Endodermal cell (in vitro differentiated cells): ENCODE measurements at regions not wholly inside any gene's neighbourhood (a gene's known extent, or its start where the extent isn't known, plus 50 kb on each side); places are given as distances from the start of the nearest gene placed in this dataset.

Experiments
- DNase-seq: peaks from one replicate; pipeline ENCODE4 v3.0.0-alpha.2; 2017
- H3K27ac ChIP-seq: 2 replicates; pipeline ENCODE4 v1.5.1; 2013; ENCODE audit warnings: mild to moderate bottlenecking, low read depth, low read length, moderate library complexity
- H3K27me3 ChIP-seq: 2 replicates; pipeline ENCODE4 v1.6.1; 2013; ENCODE audit warnings: mild to moderate bottlenecking, low read length, moderate library complexity; ENCODE audit not compliant: insufficient read depth, control insufficient read depth, poor library complexity, severe bottlenecking
- H3K36me3 ChIP-seq: 2 replicates; pipeline ENCODE4 v1.7.0; 2013; ENCODE audit warnings: mild to moderate bottlenecking, low read length, moderate library complexity; ENCODE audit not compliant: control insufficient read depth, insufficient read depth
- H3K4me1 ChIP-seq: one replicate; pipeline ENCODE4 v1.7.0; 2013; ENCODE audit warnings: low read length; ENCODE audit not compliant: control insufficient read depth, insufficient read depth
- H3K4me3 ChIP-seq: 2 replicates; pipeline ENCODE4 v1.5.1; 2013; ENCODE audit warnings: mild to moderate bottlenecking, low read length, moderate library complexity
- H3K9ac ChIP-seq: 2 replicates; pipeline ENCODE4 v1.6.1; 2013; ENCODE audit warnings: mild to moderate bottlenecking, low read length, moderate library complexity; ENCODE audit not compliant: poor library complexity, severe bottlenecking; ENCODE audit errors: extremely low read depth
- H3K9me3 ChIP-seq: 2 replicates; pipeline ENCODE4 v1.6.1; 2013; ENCODE audit warnings: mild to moderate bottlenecking, low read length, moderate library complexity; ENCODE audit not compliant: control insufficient read depth
- H3K27ac Mint-ChIP-seq: 2 replicates; pipeline ENCODE4 v1.8.0; 2020; ENCODE audit warnings: mixed read lengths
- H3K27me3 Mint-ChIP-seq: 2 replicates; pipeline ENCODE4 v1.8.0; 2021; ENCODE audit warnings: mild to moderate bottlenecking, mixed read lengths; ENCODE audit not compliant: insufficient read depth
- H3K36me3 Mint-ChIP-seq: 2 replicates; pipeline ENCODE4 v1.8.0; 2020; ENCODE audit warnings: low read depth, mixed read lengths
- H3K4me1 Mint-ChIP-seq: 2 replicates; pipeline ENCODE4 v1.8.0; 2020; ENCODE audit warnings: mixed read lengths
- H3K4me3 Mint-ChIP-seq: 2 replicates; pipeline ENCODE4 v1.8.0; 2020; ENCODE audit warnings: mild to moderate bottlenecking, moderate library complexity, mixed read lengths
- H3K9me3 Mint-ChIP-seq: 2 replicates; pipeline ENCODE4 v1.8.0; 2020; ENCODE audit warnings: mild to moderate bottlenecking, mixed read lengths
- WGBS, 2 experiments: methylation state at CpG; one replicate each; pipeline versions ENCODE4 v1.1.5 to v1.1.7; 2013; ENCODE audit warnings: missing lambda C conversion rate in 2 of 2, mixed read lengths in 1 of 2; ENCODE audit not compliant: insufficient coverage in 1 of 2, insufficient read length in 1 of 2; 5-methylcytosine and 5-hydroxymethylcytosine counted together
- TF ChIP-seq, protein P1 (sequence below): fragments of 200-600 bp; sonication (generic); conservative IDR thresholded peaks from 2 replicates; pipeline ENCODE4 v1.5.0; 2021; ENCODE audit warnings: antibody characterized with exemption, mild to moderate bottlenecking

DNA sequence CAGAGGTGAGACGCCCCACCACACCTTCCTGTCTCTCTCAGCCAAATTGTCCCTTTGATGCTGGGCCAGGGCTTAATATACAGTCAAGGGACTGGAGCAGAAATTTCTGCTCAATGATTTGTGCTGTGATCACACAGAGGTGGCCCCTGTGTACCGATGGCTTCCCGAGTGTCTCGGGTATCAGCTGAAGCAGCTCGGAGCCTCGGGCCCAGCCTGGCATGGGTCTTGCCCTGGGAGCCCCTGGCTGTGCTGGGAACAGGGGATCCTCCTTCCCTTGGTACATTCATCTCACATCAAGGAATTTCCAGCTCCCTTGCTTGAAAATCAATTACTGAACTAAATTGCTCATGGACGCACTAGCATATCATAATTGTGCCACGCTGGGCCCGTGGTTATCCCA lies 148.8 kb upstream of the C1orf174 start:
- H3K4me1 ChIP-seq, result no peaks in the 10 kb centered on the region
- no peaks in the 10 kb centered on the region for H3K36me3 Mint-ChIP-seq
- TF ChIP-seq, protein P1, sequence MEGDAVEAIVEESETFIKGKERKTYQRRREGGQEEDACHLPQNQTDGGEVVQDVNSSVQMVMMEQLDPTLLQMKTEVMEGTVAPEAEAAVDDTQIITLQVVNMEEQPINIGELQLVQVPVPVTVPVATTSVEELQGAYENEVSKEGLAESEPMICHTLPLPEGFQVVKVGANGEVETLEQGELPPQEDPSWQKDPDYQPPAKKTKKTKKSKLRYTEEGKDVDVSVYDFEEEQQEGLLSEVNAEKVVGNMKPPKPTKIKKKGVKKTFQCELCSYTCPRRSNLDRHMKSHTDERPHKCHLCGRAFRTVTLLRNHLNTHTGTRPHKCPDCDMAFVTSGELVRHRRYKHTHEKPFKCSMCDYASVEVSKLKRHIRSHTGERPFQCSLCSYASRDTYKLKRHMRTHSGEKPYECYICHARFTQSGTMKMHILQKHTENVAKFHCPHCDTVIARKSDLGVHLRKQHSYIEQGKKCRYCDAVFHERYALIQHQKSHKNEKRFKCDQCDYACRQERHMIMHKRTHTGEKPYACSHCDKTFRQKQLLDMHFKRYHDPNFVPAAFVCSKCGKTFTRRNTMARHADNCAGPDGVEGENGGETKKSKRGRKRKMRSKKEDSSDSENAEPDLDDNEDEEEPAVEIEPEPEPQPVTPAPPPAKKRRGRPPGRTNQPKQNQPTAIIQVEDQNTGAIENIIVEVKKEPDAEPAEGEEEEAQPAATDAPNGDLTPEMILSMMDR, result no peak
- no peak overlapping the region for H3K27ac ChIP-seq
- H3K9me3 ChIP-seq, result no peaks in the 10 kb centered on the region
- H3K36me3 ChIP-seq, result no peaks in the 10 kb centered on the region
- DNase-seq, result no peak
- peaks cover 5% of the 10 kb centered on the region for H3K27me3 Mint-ChIP-seq
- no peak overlapping the region for H3K27ac Mint-ChIP-seq
- WGBS, 2 experiments, result 92 to 95% methylated on average over 7 to 9 of the region's 9 CpGs
- no peaks in the 10 kb centered on the region for H3K27me3 ChIP-seq
- no peaks in the 10 kb centered on the region for H3K9me3 Mint-ChIP-seq
- no peak overlapping the region for H3K4me3 Mint-ChIP-seq
- no peak overlapping the region for H3K9ac ChIP-seq
- no peaks in the 10 kb centered on the region for H3K4me1 Mint-ChIP-seq
- H3K4me3 ChIP-seq, result no peak overlapping the region

DNA sequence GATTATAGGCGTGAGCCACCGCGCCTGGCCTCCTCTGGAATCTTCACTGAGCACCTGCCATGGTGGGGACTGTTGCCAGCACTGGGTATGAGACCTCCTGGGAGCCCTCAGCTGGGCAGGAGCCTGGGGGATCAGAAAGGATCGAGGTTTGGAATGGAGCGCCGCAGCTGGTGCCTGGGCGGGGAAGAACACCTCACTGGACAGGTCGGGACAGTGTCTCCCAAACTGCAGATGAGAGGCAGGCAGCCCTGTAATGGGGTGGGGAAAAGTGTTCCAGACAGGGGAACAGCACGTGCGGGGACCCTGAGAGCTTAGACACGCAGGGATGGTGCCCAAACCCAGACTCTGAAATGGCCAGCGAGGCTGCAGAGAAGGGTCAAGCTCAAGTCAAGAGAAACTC lies 150.9 kb upstream of the C1orf174 start:
- Histone ChIP-seq H3K36me3 (no peaks in the 10 kb centered on the region), H3K4me1 (no peaks in the 10 kb centered on the region), H3K4me3 (no peak overlapping the region), H3K9me3 (no peaks in the 10 kb centered on the region), H3K9ac (no peak overlapping the region), H3K27ac (no peak overlapping the region), H3K27me3 (no peaks in the 10 kb centered on the region)
- TF ChIP-seq, protein P1, result no peak
- 90 to 93% methylated on average over 10 to 12 of the region's 12 CpGs for WGBS, 2 experiments
- H3K4me3 Mint-ChIP-seq, result no peak overlapping the region
- H3K27ac Mint-ChIP-seq, result no peak overlapping the region
- DNase-seq, result no peak
- no peaks in the 10 kb centered on the region for H3K4me1 Mint-ChIP-seq
- peaks cover 5% of the 10 kb centered on the region for H3K27me3 Mint-ChIP-seq
- H3K9me3 Mint-ChIP-seq, result no peaks in the 10 kb centered on the region
- H3K36me3 Mint-ChIP-seq, result no peaks in the 10 kb centered on the region

DNA sequence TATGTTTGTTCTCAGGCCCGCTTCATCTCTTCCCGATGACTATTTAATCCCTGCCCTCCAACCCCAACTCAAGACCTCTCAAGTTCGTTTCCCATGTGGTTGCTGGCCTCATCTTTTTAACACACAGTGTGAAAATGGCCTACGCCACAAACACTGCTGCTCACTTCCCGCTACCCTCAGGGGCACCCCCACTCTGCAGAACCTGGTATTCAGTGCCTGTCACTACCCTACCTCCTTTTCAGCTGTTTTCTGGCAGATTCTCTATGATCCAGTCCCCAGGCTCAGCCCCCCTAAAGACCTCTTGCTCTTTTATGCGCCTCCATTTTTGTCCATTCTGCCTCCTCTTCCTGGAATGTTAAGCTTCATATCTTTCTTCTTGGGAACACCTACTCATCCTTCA lies 152.6 kb upstream of the C1orf174 start:
- Mint-ChIP-seq H3K4me1 (no peaks in the 10 kb centered on the region), H3K36me3 (no peaks in the 10 kb centered on the region), H3K27ac (no peak overlapping the region), H3K27me3 (peaks cover 1% of the 10 kb centered on the region), H3K4me3 (no peak overlapping the region), H3K9me3 (no peaks in the 10 kb centered on the region)
- DNase-seq, result no peak
- WGBS, 2 experiments, result 90 to 92% methylated on average over 4 to 6 of the region's 6 CpGs
- H3K9me3 ChIP-seq, result no peaks in the 10 kb centered on the region
- H3K9ac ChIP-seq, result no peak overlapping the region
- H3K4me1 ChIP-seq, result no peaks in the 10 kb centered on the region
- H3K27me3 ChIP-seq, result no peaks in the 10 kb centered on the region
- no peak overlapping the region for H3K27ac ChIP-seq
- no peak overlapping the region for H3K4me3 ChIP-seq
- H3K36me3 ChIP-seq, result no peaks in the 10 kb centered on the region
- TF ChIP-seq, protein P1, result no peak
